Nephron progenitor cell (in vitro differentiated cells): ENCODE measurements at regions not wholly inside any gene's neighbourhood (a gene's known extent, or its start where the extent isn't known, plus 50 kb on each side); places are given as distances from the start of the nearest gene placed in this dataset.

Source experiments
- DNase-seq: peaks from one replicate; pipeline ENCODE4 v3.0.0; 2021
- H3K27ac Mint-ChIP-seq: 2 replicates; pipeline ENCODE4 v1.8.0; 2021; ENCODE audit warnings: mild to moderate bottlenecking, moderate library complexity, mixed read lengths
- H3K27me3 Mint-ChIP-seq: 2 replicates; pipeline ENCODE4 v1.8.0; 2021; ENCODE audit warnings: mild to moderate bottlenecking, low read depth, mixed read lengths; ENCODE audit not compliant: poor library complexity
- H3K36me3 Mint-ChIP-seq: 2 replicates; pipeline ENCODE4 v1.8.0; 2021; ENCODE audit warnings: low read depth, mixed read lengths
- H3K4me1 Mint-ChIP-seq: 2 replicates; pipeline ENCODE4 v1.8.0; 2021; ENCODE audit warnings: mixed read lengths
- H3K4me3 Mint-ChIP-seq: 2 replicates; pipeline ENCODE4 v1.8.0; 2021; ENCODE audit warnings: mild to moderate bottlenecking, moderate library complexity, mixed read lengths
- H3K9me3 Mint-ChIP-seq: 2 replicates; pipeline ENCODE4 v1.8.0; 2021; ENCODE audit warnings: mild to moderate bottlenecking, moderate library complexity, mixed read lengths
- CTCF ChIP-seq: fragments of 200-600 bp; sonication (generic); IDR thresholded peaks from 2 replicates; pipeline ENCODE4 v1.5.0; 2021; ENCODE audit warnings: antibody characterized with exemption

- DNase-seq = no peak
- Mint-ChIP-seq H3K27ac (no peak overlapping the region), H3K4me3 (no peak overlapping the region), H3K4me1 (no peaks in the 10 kb centered on the region), H3K27me3 (no peaks in the 10 kb centered on the region), H3K36me3 (no peaks in the 10 kb centered on the region), H3K9me3 (no peaks in the 10 kb centered on the region)
- TF ChIP-seq CTCF = no peak
Observed at GRCh38 chr3:162884373-162884772, 1387.8 kb downstream of the OTOL1 start.

GRCh38 chr3:162892921-162893793 is 1396.5 kb downstream of the OTOL1 start:
- TF ChIP-seq CTCF = no peak
- Mint-ChIP-seq H3K4me3 (no peak overlapping the region), H3K27ac (no peak overlapping the region), H3K27me3 (no peaks in the 10 kb centered on the region), H3K4me1 (peaks cover 9% of the 10 kb centered on the region), H3K9me3 (no peaks in the 10 kb centered on the region), H3K36me3 (no peaks in the 10 kb centered on the region)
- DNase-seq = no peak

GRCh38 chr3:162897291-162897690 is 1400.7 kb downstream of the OTOL1 start:
- no peaks in the 10 kb centered on the region for H3K9me3 Mint-ChIP-seq
- H3K27me3 Mint-ChIP-seq = no peaks in the 10 kb centered on the region
- no peak overlapping the region for H3K27ac Mint-ChIP-seq
- H3K4me3 Mint-ChIP-seq = no peak overlapping the region
- no peaks in the 10 kb centered on the region for H3K36me3 Mint-ChIP-seq
- TF ChIP-seq CTCF = no peak
- peaks cover 9% of the 10 kb centered on the region for H3K4me1 Mint-ChIP-seq
- no peak for DNase-seq

- Mint-ChIP-seq H3K4me1 (no peaks in the 10 kb centered on the region), H3K36me3 (no peaks in the 10 kb centered on the region), H3K27ac (no peak overlapping the region), H3K4me3 (no peak overlapping the region), H3K9me3 (no peaks in the 10 kb centered on the region), H3K27me3 (no peaks in the 10 kb centered on the region)
- no peak for TF ChIP-seq CTCF
- no peak for DNase-seq
Observed at GRCh38 chr3:162932503-162932902, 1435.9 kb downstream of the OTOL1 start.

- Mint-ChIP-seq H3K27ac (no peak overlapping the region), H3K9me3 (no peaks in the 10 kb centered on the region), H3K4me3 (no peak overlapping the region), H3K36me3 (no peaks in the 10 kb centered on the region), H3K27me3 (no peaks in the 10 kb centered on the region), H3K4me1 (no peaks in the 10 kb centered on the region)
- no peak for TF ChIP-seq CTCF
- no peak for DNase-seq
Observed at GRCh38 chr3:162933656-162934055, 1437.0 kb downstream of the OTOL1 start.

GRCh38 chr3:162936706-162937105 is 1440.1 kb downstream of the OTOL1 start:
- Mint-ChIP-seq H3K36me3 (no peaks in the 10 kb centered on the region), H3K27me3 (no peaks in the 10 kb centered on the region), H3K27ac (no peak overlapping the region), H3K4me3 (no peak overlapping the region), H3K9me3 (no peaks in the 10 kb centered on the region), H3K4me1 (no peaks in the 10 kb centered on the region)
- DNase-seq = no peak
- TF ChIP-seq CTCF = no peak
